RWPE2 (cell line): ENCODE measurements at regions not wholly inside any gene's neighbourhood (a gene's known extent, or its start where the extent isn't known, plus 50 kb on each side); places are given as distances from the start of the nearest gene placed in this dataset.

ENCODE experiments used
- ATAC-seq: fragments of 200-7000 bp; cut with Tn5 transposase; 3 replicates; pipeline ENCODE4 v1.9.1; 2021; ENCODE audit warnings: low read depth
- DNase-seq: peaks from one replicate; pipeline ENCODE4 v3.0.0-alpha.2; 2020; ENCODE audit warnings: low spot score
- H3K27ac ChIP-seq: fragments of 450-650 bp; 2 replicates; pipeline ENCODE4 v1.5.1; 2017; ENCODE audit warnings: mild to moderate bottlenecking; ENCODE audit not compliant: poor library complexity, severe bottlenecking
- H3K27me3 ChIP-seq: fragments of 250-450 bp; sonication (Bioruptor Pico); 2 replicates; pipeline ENCODE4 v1.5.1; 2021; ENCODE audit warnings: mild to moderate bottlenecking, moderate library complexity; ENCODE audit not compliant: insufficient read depth, poor library complexity, severe bottlenecking
- H3K36me3 ChIP-seq: fragments of 250-450 bp; sonication (Bioruptor Pico); 2 replicates; pipeline ENCODE4 v1.5.1; 2020; ENCODE audit warnings: low read depth, mild to moderate bottlenecking, moderate library complexity
- H3K4me1 ChIP-seq: fragments of 250-450 bp; sonication (Bioruptor Pico); 2 replicates; pipeline ENCODE4 v1.5.1; 2021; ENCODE audit warnings: mild to moderate bottlenecking, moderate library complexity; ENCODE audit not compliant: insufficient read depth, poor library complexity, severe bottlenecking
- H3K4me3 ChIP-seq: fragments of 250-450 bp; sonication (Bioruptor Pico); 2 replicates; pipeline ENCODE4 v1.5.1; 2021; ENCODE audit warnings: mild to moderate bottlenecking, moderate library complexity; ENCODE audit not compliant: severe bottlenecking
- H3K9me3 ChIP-seq: fragments of 250-450 bp; sonication (Bioruptor Pico); 2 replicates; pipeline ENCODE4 v1.5.1; 2021; ENCODE audit warnings: mild to moderate bottlenecking, moderate library complexity; ENCODE audit not compliant: severe bottlenecking
- TF ChIP-seq, protein P1 (sequence below): fragments of 450-650 bp; IDR thresholded peaks from one replicate; pipeline ENCODE4 v1.5.1; 2017; ENCODE audit warnings: mild to moderate bottlenecking, moderate library complexity; ENCODE audit not compliant: poor library complexity, severe bottlenecking

GRCh38 chr12:114757684-114758325 lies 73.8 kb upstream of the TBX3 start:
- ATAC-seq: no peak

DNA sequence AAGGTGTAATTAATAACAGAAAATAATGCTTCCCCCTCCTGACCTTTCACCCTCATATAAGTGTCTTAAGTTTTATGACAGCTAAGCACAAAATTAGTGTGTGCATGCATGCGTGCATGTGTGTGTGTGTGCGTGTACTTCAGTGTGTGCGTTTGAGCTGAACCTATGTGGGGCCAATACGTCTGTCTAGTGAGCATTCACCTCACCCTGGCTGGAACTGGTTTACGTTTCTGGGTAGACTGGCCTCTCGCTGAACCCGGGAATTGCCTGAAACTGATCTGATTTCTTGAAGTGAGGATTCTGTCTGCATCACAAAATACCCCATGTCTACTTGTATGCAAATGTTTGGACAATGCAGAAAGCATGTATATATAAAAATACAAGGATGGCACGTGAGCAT lies 68.2 kb upstream of the TBX3 start:
- DNase-seq: no peak
- no peaks in the 10 kb centered on the region for H3K36me3 ChIP-seq
- no peak overlapping the region for H3K4me3 ChIP-seq
- H3K27ac ChIP-seq: no peak overlapping the region
- no peaks in the 10 kb centered on the region for H3K27me3 ChIP-seq
- no peaks in the 10 kb centered on the region for H3K4me1 ChIP-seq
- no peak for ATAC-seq
- TF ChIP-seq, protein P1, sequence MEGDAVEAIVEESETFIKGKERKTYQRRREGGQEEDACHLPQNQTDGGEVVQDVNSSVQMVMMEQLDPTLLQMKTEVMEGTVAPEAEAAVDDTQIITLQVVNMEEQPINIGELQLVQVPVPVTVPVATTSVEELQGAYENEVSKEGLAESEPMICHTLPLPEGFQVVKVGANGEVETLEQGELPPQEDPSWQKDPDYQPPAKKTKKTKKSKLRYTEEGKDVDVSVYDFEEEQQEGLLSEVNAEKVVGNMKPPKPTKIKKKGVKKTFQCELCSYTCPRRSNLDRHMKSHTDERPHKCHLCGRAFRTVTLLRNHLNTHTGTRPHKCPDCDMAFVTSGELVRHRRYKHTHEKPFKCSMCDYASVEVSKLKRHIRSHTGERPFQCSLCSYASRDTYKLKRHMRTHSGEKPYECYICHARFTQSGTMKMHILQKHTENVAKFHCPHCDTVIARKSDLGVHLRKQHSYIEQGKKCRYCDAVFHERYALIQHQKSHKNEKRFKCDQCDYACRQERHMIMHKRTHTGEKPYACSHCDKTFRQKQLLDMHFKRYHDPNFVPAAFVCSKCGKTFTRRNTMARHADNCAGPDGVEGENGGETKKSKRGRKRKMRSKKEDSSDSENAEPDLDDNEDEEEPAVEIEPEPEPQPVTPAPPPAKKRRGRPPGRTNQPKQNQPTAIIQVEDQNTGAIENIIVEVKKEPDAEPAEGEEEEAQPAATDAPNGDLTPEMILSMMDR: no peak
- H3K9me3 ChIP-seq: no peaks in the 10 kb centered on the region

More at GRCh38 chr12:114757684-114758325, 73.8 kb upstream of the TBX3 start:
- H3K4me3 ChIP-seq: no peak overlapping the region
- no peaks in the 10 kb centered on the region for H3K36me3 ChIP-seq
- TF ChIP-seq, protein P1: no peak
- no peaks in the 10 kb centered on the region for H3K9me3 ChIP-seq
- DNase-seq: no peak
- peaks cover 11% of the 10 kb centered on the region for H3K4me1 ChIP-seq
- H3K27ac ChIP-seq: no peak overlapping the region
- no peaks in the 10 kb centered on the region for H3K27me3 ChIP-seq

GRCh38 chr12:114751712-114752111 lies 67.7 kb upstream of the TBX3 start:
- Histone ChIP-seq H3K4me1 (no peaks in the 10 kb centered on the region), H3K27me3 (no peaks in the 10 kb centered on the region), H3K9me3 (no peaks in the 10 kb centered on the region), H3K4me3 (no peak overlapping the region), H3K27ac (no peak overlapping the region), H3K36me3 (no peaks in the 10 kb centered on the region)
- DNase-seq (no peak), ATAC-seq (no peak)
- TF ChIP-seq, protein P1: no peak

DNA sequence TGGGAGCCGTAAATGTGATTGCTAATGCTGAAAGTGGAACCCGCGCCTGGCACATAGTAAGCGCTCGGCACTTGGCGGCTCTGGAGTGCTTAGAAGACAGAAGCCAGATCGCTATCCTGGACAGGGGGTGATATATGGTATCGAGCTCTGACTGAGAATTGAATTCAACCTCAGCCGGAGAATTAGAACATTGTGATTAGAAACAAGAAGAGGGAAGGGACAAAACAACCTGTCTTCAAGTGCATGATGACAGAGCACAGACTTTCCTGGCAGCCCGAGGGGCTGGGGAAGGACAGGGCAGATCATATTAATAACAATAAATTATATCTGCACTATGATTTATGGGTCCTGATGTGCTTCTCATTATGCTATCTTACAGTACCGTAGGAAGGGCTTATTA lies 66.9 kb upstream of the TBX3 start:
- no peak overlapping the region for H3K4me3 ChIP-seq
- ATAC-seq: no peak
- H3K4me1 ChIP-seq: no peaks in the 10 kb centered on the region
- no peaks in the 10 kb centered on the region for H3K36me3 ChIP-seq
- no peak overlapping the region for H3K27ac ChIP-seq
- TF ChIP-seq, protein P1: no peak
- no peaks in the 10 kb centered on the region for H3K9me3 ChIP-seq
- no peak for DNase-seq
- no peaks in the 10 kb centered on the region for H3K27me3 ChIP-seq

GRCh38 chr12:114749065-114749464 lies 65.1 kb upstream of the TBX3 start:
- H3K4me1 ChIP-seq: no peaks in the 10 kb centered on the region
- no peak overlapping the region for H3K27ac ChIP-seq
- no peaks in the 10 kb centered on the region for H3K9me3 ChIP-seq
- ATAC-seq: no peak
- no peak for DNase-seq
- no peaks in the 10 kb centered on the region for H3K36me3 ChIP-seq
- TF ChIP-seq, protein P1: no peak
- H3K27me3 ChIP-seq: no peaks in the 10 kb centered on the region
- H3K4me3 ChIP-seq: no peak overlapping the region
